HEK293 (cell line): ENCODE measurements at regions not wholly inside any gene's neighbourhood (a gene's known extent, or its start where the extent isn't known, plus 50 kb on each side); places are given as distances from the start of the nearest gene placed in this dataset.

Experiments
- GLIS1 ChIP-seq: fragments of 450-650 bp; formaldehyde crosslinking; IDR thresholded peaks from 2 replicates; pipeline ENCODE4 v1.5.1; 2016; ENCODE audit warnings: missing biosample characterization, missing genetic modification characterization
- INSM2 ChIP-seq: fragments of 450-650 bp; formaldehyde crosslinking; IDR thresholded peaks from 2 replicates; pipeline ENCODE4 v1.5.1; 2016; ENCODE audit warnings: missing biosample characterization, missing genetic modification characterization
- KLF1 ChIP-seq: fragments of 450-650 bp; formaldehyde crosslinking; IDR thresholded peaks from 2 replicates; pipeline ENCODE4 v1.5.1; 2016; ENCODE audit warnings: missing biosample characterization, missing genetic modification characterization
- KLF17 ChIP-seq: fragments of 450-650 bp; formaldehyde crosslinking; IDR thresholded peaks from 2 replicates; pipeline ENCODE4 v1.5.1; 2016; ENCODE audit warnings: missing biosample characterization, missing genetic modification characterization
- PRDM4 ChIP-seq: fragments of 450-650 bp; formaldehyde crosslinking; IDR thresholded peaks from 2 replicates; pipeline ENCODE4 v1.5.1; 2017; ENCODE audit warnings: missing biosample characterization, missing genetic modification characterization
- PRDM6 ChIP-seq: fragments of 450-650 bp; formaldehyde crosslinking; IDR thresholded peaks from 2 replicates; pipeline ENCODE4 v1.5.1; 2017; ENCODE audit warnings: missing biosample characterization, missing genetic modification characterization
- TSHZ1 ChIP-seq: fragments of 450-650 bp; formaldehyde crosslinking; IDR thresholded peaks from 2 replicates; pipeline ENCODE4 v1.5.1; 2016; ENCODE audit warnings: missing biosample characterization, missing genetic modification characterization, borderline replicate concordance
- ZEB2 ChIP-seq: fragments of 450-650 bp; formaldehyde crosslinking; IDR thresholded peaks from 2 replicates; pipeline ENCODE4 v1.5.1; 2016; ENCODE audit warnings: missing biosample characterization, missing genetic modification characterization
- ZFP41 ChIP-seq: fragments of 450-650 bp; formaldehyde crosslinking; IDR thresholded peaks from 2 replicates; pipeline ENCODE4 v1.5.1; 2016; ENCODE audit warnings: missing biosample characterization, missing genetic modification characterization, borderline replicate concordance
- ZNF10 ChIP-seq: fragments of 450-650 bp; formaldehyde crosslinking; IDR thresholded peaks from 2 replicates; pipeline ENCODE4 v1.5.1; 2017; ENCODE audit warnings: missing biosample characterization, missing genetic modification characterization
- ZNF138 ChIP-seq: fragments of 450-650 bp; formaldehyde crosslinking; IDR thresholded peaks from 2 replicates; pipeline ENCODE4 v1.5.1; 2016; ENCODE audit warnings: missing biosample characterization, missing genetic modification characterization, borderline replicate concordance
- ZNF202 ChIP-seq: fragments of 450-650 bp; formaldehyde crosslinking; IDR thresholded peaks from 2 replicates; pipeline ENCODE4 v1.5.1; 2016; ENCODE audit warnings: missing biosample characterization, missing genetic modification characterization, borderline replicate concordance
- ZNF274 ChIP-seq, 2 experiments: fragments of 200-500 bp in 1 of 2; fragments of 450-650 bp in 1 of 2; sonication (Bioruptor generic) in 1 of 2; formaldehyde crosslinking in 1 of 2; IDR thresholded peaks; 2 replicates each; pipeline versions ENCODE4 v1.5.1 to v1.6.1; 2014 to 2016; ENCODE audit warnings: borderline replicate concordance in 1 of 2, inconsistent platforms in 1 of 2, low read length in 1 of 2, missing biosample characterization in 1 of 2, missing genetic modification characterization in 1 of 2
- ZNF335 ChIP-seq: fragments of 450-650 bp; formaldehyde crosslinking; conservative IDR thresholded peaks from 2 replicates; pipeline ENCODE4 v1.5.1; 2016; ENCODE audit warnings: missing biosample characterization, missing genetic modification characterization
- ZNF366 ChIP-seq: fragments of 450-650 bp; formaldehyde crosslinking; conservative IDR thresholded peaks from 2 replicates; pipeline ENCODE4 v1.5.1; 2016; ENCODE audit warnings: missing biosample characterization, missing genetic modification characterization
- ZNF513 ChIP-seq: fragments of 450-650 bp; IDR thresholded peaks from 2 replicates; pipeline ENCODE4 v1.5.1; 2018; ENCODE audit warnings: missing biosample characterization, missing genetic modification characterization
- ZNF560 ChIP-seq: fragments of 450-650 bp; formaldehyde crosslinking; IDR thresholded peaks from 2 replicates; pipeline ENCODE4 v1.5.1; 2017; ENCODE audit warnings: missing biosample characterization, missing genetic modification characterization, borderline replicate concordance
- ZNF580 ChIP-seq: fragments of 450-650 bp; formaldehyde crosslinking; IDR thresholded peaks from 2 replicates; pipeline ENCODE4 v1.5.1; 2016; ENCODE audit warnings: missing biosample characterization, missing genetic modification characterization
- ZNF596 ChIP-seq: fragments of 450-650 bp; IDR thresholded peaks from 2 replicates; pipeline ENCODE4 v1.5.0; 2018; ENCODE audit warnings: missing biosample characterization, mild to moderate bottlenecking, missing genetic modification characterization, moderate library complexity
- ZNF692 ChIP-seq: fragments of 450-650 bp; formaldehyde crosslinking; IDR thresholded peaks from 2 replicates; pipeline ENCODE4 v1.5.1; 2016; ENCODE audit warnings: missing biosample characterization, missing genetic modification characterization
- ZNF707 ChIP-seq: fragments of 450-650 bp; formaldehyde crosslinking; IDR thresholded peaks from 2 replicates; pipeline ENCODE4 v1.5.1; 2016; ENCODE audit warnings: missing biosample characterization, missing genetic modification characterization
- ZNF76 ChIP-seq: fragments of 450-650 bp; formaldehyde crosslinking; IDR thresholded peaks from 2 replicates; pipeline ENCODE4; 2016; ENCODE audit warnings: low read depth, missing biosample characterization, missing genetic modification characterization, borderline replicate concordance
- ZNF785 ChIP-seq: fragments of 450-650 bp; formaldehyde crosslinking; IDR thresholded peaks from 2 replicates; pipeline ENCODE4 v1.5.1; 2016; ENCODE audit warnings: missing biosample characterization, missing genetic modification characterization
- ZSCAN23 ChIP-seq: fragments of 450-650 bp; formaldehyde crosslinking; IDR thresholded peaks from 2 replicates; pipeline ENCODE4 v1.5.1; 2016; ENCODE audit warnings: missing biosample characterization, missing genetic modification characterization
- ZXDB ChIP-seq: fragments of 450-650 bp; formaldehyde crosslinking; IDR thresholded peaks from 2 replicates; pipeline ENCODE4 v1.5.1; 2016; ENCODE audit warnings: missing biosample characterization, missing genetic modification characterization

GRCh38 chr9:87270221-87270847 lies 227.3 kb upstream of the DAPK1 start (continued):
- TF ChIP-seq ZSCAN23 (no peak), ZXDB (tag by site-specific recombination) (no peak), GLIS1 (tag by site-specific recombination) (peak; percentile 63), ZFP41 (tag by site-specific recombination) (no peak), ZNF202 (tag by site-specific recombination) (no peak), ZNF10 (tag by site-specific recombination) (no peak), ZNF335 (tag by site-specific recombination) (peak; percentile 46), ZNF580 (tag by site-specific recombination) (no peak), ZNF785 (tag by site-specific recombination) (peak; percentile 91; the same call in 1 of the 2 replicates), PRDM6 (tag by site-specific recombination) (peak; percentile 74), ZEB2 (tag by site-specific recombination) (peak; percentile 77), ZNF366 (peak; percentile 37; the same call in 1 of the 2 replicates), ZNF76 (no peak), ZNF274 (IDR thresholded peaks at IDR 0.05; ENCODE audit: low read length) (no peak), ZNF274 (tag by site-specific recombination; IDR thresholded peaks at IDR 0.05; ENCODE audit: borderline replicate concordance) (no peak), TSHZ1 (0 out of 2 replicates have a peak, but pooled peaks have one; percentile 12), KLF17 (tag by site-specific recombination) (no peak), ZNF138 (tag by site-specific recombination) (no peak), ZNF513 (tag by site-specific recombination) (no peak), PRDM4 (tag by site-specific recombination) (peak; percentile 34; the same call in 1 of the 2 replicates), ZNF707 (tag by site-specific recombination) (no peak), ZNF692 (peak; percentile 58; the same call in 1 of the 2 replicates), INSM2 (tag by site-specific recombination) (no peak), ZNF596 (no peak), ZNF560 (tag by site-specific recombination) (no peak), KLF1 (no peak)
